Esophagus (tissue), 2 donors: ENCODE measurements at regions not wholly inside any gene's neighbourhood (a gene's known extent, or its start where the extent isn't known, plus 50 kb on each side); places are given as distances from the start of the nearest gene placed in this dataset.
"Not testable (repeated sequence)": the region's sequence is repeated elsewhere in the genome, so short reads cannot be mapped to it uniquely, and the experiment has no call there.

Experiments used
- H3K27ac ChIP-seq, 2 donors: one replicate each; pipeline ENCODE4 v1.5.1; 2013; ENCODE audit warnings: low read depth in 2 of 2, mild to moderate bottlenecking in 2 of 2, inconsistent platforms in 1 of 2, low read length in 1 of 2, moderate library complexity in 1 of 2
- H3K27me3 ChIP-seq, 2 donors: one replicate each; pipeline ENCODE4 v1.6.1; 2013; ENCODE audit warnings: low read length in 2 of 2, control low read depth in 1 of 2, mild to moderate bottlenecking in 1 of 2; ENCODE audit not compliant: insufficient read depth in 2 of 2, control insufficient read depth in 1 of 2
- H3K36me3 ChIP-seq, 2 donors: one replicate each; pipeline ENCODE4 v1.6.1; 2013; ENCODE audit warnings: low read length in 1 of 2; ENCODE audit not compliant: control insufficient read depth in 2 of 2, insufficient read depth in 2 of 2
- H3K4me1 ChIP-seq, 2 donors: one replicate each; pipeline ENCODE4 v1.6.1; 2013; ENCODE audit warnings: low read length in 1 of 2; ENCODE audit not compliant: control insufficient read depth in 2 of 2, insufficient read depth in 2 of 2
- H3K4me3 ChIP-seq, 2 donors: one replicate each; pipeline ENCODE4 v1.5.1; 2013; ENCODE audit warnings: low read length in 2 of 2, mild to moderate bottlenecking in 2 of 2, low read depth in 1 of 2, moderate library complexity in 1 of 2
- H3K9me3 ChIP-seq, 2 donors: one replicate each; pipeline ENCODE4 v1.6.1; 2013; ENCODE audit warnings: mild to moderate bottlenecking in 2 of 2, low read depth in 1 of 2, low read length in 1 of 2, moderate library complexity in 1 of 2; ENCODE audit not compliant: control insufficient read depth in 2 of 2, insufficient read depth in 1 of 2
- WGBS, 2 donors: extraction: QIAGEN DNeasy Blood & Tissue Kit; methylation state at CpG; one replicate each; pipeline ENCODE4 v1.1.7; 2013; 5-methylcytosine and 5-hydroxymethylcytosine counted together
- donor health status: healthy with polysubstance abuse.
- donor health status: Bipolar disorder and iron deficiency.

- no peaks in the 10 kb centered on the region for H3K4me1 ChIP-seq
- H3K9me3 ChIP-seq = no peaks in the 10 kb centered on the region
- H3K4me3 ChIP-seq = no peak overlapping the region
- WGBS, 2 donors = 74 to 78% methylated on average over 1 of the region's 1 CpG
- H3K36me3 ChIP-seq = no peaks in the 10 kb centered on the region
- no peak overlapping the region for H3K27ac ChIP-seq
- H3K27me3 ChIP-seq = no peaks in the 10 kb centered on the region
Measured at GRCh38 chr6:119676230-119676629, 326.7 kb upstream of the MAN1A1 start.

- Histone ChIP-seq H3K27me3 (no peaks in the 10 kb centered on the region), H3K4me3 (no peak overlapping the region), H3K27ac (no peak overlapping the region), H3K9me3 (no peaks in the 10 kb centered on the region), H3K36me3 (no peaks in the 10 kb centered on the region), H3K4me1 (no peaks in the 10 kb centered on the region)
Measured at GRCh38 chr6:119673741-119674140, 324.2 kb upstream of the MAN1A1 start.

- Histone ChIP-seq H3K36me3 (no peaks in the 10 kb centered on the region), H3K27me3 (no peaks in the 10 kb centered on the region), H3K27ac (no peak overlapping the region), H3K9me3 (no peaks in the 10 kb centered on the region), H3K4me3 (no peak overlapping the region), H3K4me1 (no peaks in the 10 kb centered on the region)
- WGBS, 2 donors = 80 to 81% methylated on average over 1 of the region's 1 CpG
Measured at GRCh38 chr6:119672725-119673124, 323.2 kb upstream of the MAN1A1 start.

GRCh38 chr6:119671105-119671504, 321.5 kb upstream of the MAN1A1 start:
- no peaks in the 10 kb centered on the region for H3K4me1 ChIP-seq
- no peaks in the 10 kb centered on the region for H3K27me3 ChIP-seq
- 85% methylated on average over 2 of the region's 2 CpGs for WGBS, 2 donors
- no peaks in the 10 kb centered on the region for H3K36me3 ChIP-seq
- H3K27ac ChIP-seq = no peak overlapping the region
- no peak overlapping the region for H3K4me3 ChIP-seq
- H3K9me3 ChIP-seq = no peaks in the 10 kb centered on the region

- no peaks in the 10 kb centered on the region for H3K4me1 ChIP-seq
- H3K27me3 ChIP-seq = no peaks in the 10 kb centered on the region
- no peak overlapping the region for H3K4me3 ChIP-seq
- H3K27ac ChIP-seq = no peak overlapping the region
- peaks cover 0 to 3% of the 10 kb centered on the region in 2 donors for H3K9me3 ChIP-seq
- H3K36me3 ChIP-seq = no peaks in the 10 kb centered on the region
Measured at GRCh38 chr6:119669221-119669620, 319.7 kb upstream of the MAN1A1 start.

- H3K4me1 ChIP-seq, H3K36me3 ChIP-seq, H3K27ac ChIP-seq, H3K27me3 ChIP-seq, H3K9me3 ChIP-seq, H3K4me3 ChIP-seq: not testable (repeated sequence)
- WGBS, 2 donors = 89 to 97% methylated on average over 10 of the region's 10 CpGs
Measured at GRCh38 chr6:119665432-119665831, 315.9 kb upstream of the MAN1A1 start.

GRCh38 chr6:119661628-119662027, 312.1 kb upstream of the MAN1A1 start:
- H3K36me3 ChIP-seq = no peaks in the 10 kb centered on the region
- no peaks in the 10 kb centered on the region for H3K27me3 ChIP-seq
- peaks cover 0 to 3% of the 10 kb centered on the region in 2 donors for H3K9me3 ChIP-seq
- H3K27ac ChIP-seq = no peak overlapping the region
- no peaks in the 10 kb centered on the region for H3K4me1 ChIP-seq
- no peak overlapping the region for H3K4me3 ChIP-seq

- no peaks in the 10 kb centered on the region for H3K36me3 ChIP-seq
- H3K27ac ChIP-seq = no peak overlapping the region
- WGBS, 2 donors = 85 to 90% methylated on average over 4 of the region's 4 CpGs
- no peaks in the 10 kb centered on the region for H3K4me1 ChIP-seq
- peaks cover 0 to 3% of the 10 kb centered on the region in 2 donors for H3K9me3 ChIP-seq
- no peaks in the 10 kb centered on the region for H3K27me3 ChIP-seq
- no peak overlapping the region for H3K4me3 ChIP-seq
Measured at GRCh38 chr6:119661078-119661477, 311.5 kb upstream of the MAN1A1 start.

- no peak overlapping the region for H3K27ac ChIP-seq
- no peaks in the 10 kb centered on the region for H3K27me3 ChIP-seq
- H3K36me3 ChIP-seq = no peaks in the 10 kb centered on the region
- no peaks in the 10 kb centered on the region for H3K4me1 ChIP-seq
- H3K4me3 ChIP-seq = no peak overlapping the region
- H3K9me3 ChIP-seq = no peaks in the 10 kb centered on the region
Measured at GRCh38 chr6:119658917-119659316, 309.4 kb upstream of the MAN1A1 start.

- WGBS, 2 donors = 94 to 95% methylated on average over 1 of the region's 1 CpG
Measured at GRCh38 chr6:119655124-119655523, 305.6 kb upstream of the MAN1A1 start.

More at GRCh38 chr6:119655124-119655523, 305.6 kb upstream of the MAN1A1 start:
- Histone ChIP-seq H3K36me3 (no peaks in the 10 kb centered on the region), H3K9me3 (no peaks in the 10 kb centered on the region), H3K27me3 (no peaks in the 10 kb centered on the region), H3K27ac (no peak overlapping the region), H3K4me1 (no peaks in the 10 kb centered on the region), H3K4me3 (no peak overlapping the region)
